GM21423 (cell line): ENCODE measurements at regions not wholly inside any gene's neighbourhood (a gene's known extent, or its start where the extent isn't known, plus 50 kb on each side); places are given as distances from the start of the nearest gene placed in this dataset.
"Not testable (repeated sequence)": the region's sequence is repeated elsewhere in the genome, so short reads cannot be mapped to it uniquely, and the experiment has no call there.

Source experiments
- ATAC-seq: cut with Tn5 transposase; IDR thresholded peaks from one replicate; pipeline ENCODE4 v1.9.1; 2021; ENCODE audit warnings: mild to moderate bottlenecking, moderate library complexity; ENCODE audit not compliant: unreplicated experiment

DNA sequence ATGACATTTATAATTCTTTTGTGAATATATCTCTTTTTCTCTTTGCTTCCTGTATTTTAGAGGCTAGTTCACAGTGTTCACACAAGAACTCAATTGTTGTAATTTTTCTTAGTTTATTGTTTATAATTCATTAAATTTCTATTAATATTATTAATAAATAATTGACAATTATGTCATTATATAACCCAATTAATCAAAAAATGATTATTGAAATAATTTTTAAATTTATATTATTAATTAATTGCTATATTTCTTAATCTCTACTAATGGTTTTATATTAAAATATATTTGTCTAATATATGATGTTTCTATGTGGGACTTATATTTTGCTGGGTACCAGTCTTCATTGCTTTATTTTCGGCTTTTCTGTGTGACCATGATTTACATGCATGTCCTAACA is 618.4 kb downstream of the CDH9 start:
- ATAC-seq: no peak

DNA sequence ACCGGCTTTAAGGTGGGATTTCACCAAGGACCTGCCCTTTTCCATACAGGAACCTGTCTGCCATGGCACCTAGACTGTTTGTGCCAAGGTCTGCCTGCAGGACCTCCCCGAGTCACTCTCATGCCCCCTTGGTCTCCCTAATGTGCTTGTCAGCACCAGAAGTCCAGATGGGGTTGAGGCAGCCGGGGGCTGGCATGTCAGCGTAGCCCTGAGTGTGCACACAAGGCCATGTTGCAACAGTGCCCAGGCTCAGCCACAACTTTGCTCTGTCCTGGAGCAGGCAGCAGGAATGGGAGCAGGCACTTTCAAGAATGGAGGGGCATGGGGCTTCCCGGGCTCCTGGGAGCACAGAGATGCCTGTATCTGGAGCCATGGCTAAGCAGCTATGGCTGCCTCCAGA is 621.5 kb downstream of the CDH9 start:
- no peak for ATAC-seq

DNA sequence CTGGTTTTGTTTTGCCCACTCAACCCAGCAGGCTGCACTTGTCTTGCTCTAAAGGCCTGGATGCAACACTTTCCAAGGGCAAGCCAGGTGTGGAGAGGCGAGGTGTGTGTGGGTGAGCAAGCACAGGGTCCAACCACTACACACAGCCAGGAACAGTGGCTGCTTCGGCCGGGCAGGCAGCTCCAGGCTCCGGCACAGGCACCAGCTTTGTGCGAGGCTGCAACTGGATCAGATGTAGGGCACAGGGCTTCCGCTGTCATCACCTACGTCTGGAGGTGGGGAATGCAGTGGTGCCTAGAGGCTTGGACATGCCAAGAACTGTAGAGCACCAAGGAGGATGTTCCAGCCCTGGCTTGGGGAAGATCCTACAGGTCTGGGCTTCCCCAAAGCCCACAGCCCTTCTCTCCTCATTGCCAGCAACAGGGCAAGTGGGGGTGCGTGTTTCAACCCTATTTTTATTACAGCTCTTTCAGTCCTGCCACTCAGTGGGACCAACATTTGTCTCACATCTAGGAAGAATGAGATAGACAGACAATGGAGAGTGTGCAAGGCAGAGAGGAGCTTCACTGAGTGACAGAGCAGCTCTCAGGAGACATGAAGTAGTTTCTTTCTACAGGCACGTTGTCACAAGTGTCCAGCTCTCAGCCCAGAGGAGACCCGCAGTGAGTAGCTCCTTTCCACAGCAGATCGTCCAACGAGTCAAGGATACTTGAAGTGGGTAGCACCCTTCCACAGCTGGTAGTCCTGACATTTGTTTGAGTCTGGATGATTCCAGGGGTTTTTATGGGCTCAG is 622.2 kb downstream of the CDH9 start:
- ATAC-seq: no peak

DNA sequence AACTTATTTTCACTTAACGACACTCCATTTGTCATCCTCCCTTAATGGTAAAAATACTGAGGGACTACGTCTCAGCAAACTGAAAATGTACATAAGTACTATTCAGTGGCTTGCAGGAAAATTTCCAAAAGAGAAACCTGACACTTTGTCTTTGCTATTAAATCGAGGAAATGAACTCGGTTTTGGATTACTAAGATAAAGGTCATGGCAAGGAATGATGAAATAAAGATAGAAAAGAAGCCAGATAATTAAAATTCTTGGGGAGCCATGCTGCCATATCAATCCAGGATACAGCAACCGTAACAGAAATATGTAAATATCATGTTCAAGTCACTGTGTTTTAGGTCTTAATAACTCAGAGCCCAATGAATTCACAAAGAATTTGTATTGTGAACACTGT is 647.8 kb downstream of the CDH9 start:
- ATAC-seq: no peak

DNA sequence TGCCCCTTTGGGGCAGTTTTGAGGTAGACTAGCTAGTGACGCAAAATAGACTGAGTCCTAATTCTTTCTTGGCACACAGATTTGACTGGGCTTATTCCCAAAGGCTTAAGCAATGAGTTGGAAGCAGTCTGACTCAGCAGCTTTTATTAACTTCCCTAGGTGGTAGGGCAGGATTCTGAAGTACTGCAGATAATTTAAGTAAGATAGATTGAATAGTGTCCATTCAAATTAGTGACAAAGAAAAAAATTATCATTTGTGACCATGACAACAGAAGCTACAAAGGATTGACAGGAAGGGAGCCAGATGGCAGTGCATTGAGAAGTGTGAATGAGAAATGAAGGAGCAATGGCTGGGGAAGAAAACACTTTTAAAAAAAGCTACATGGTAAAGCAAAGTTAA is 649.4 kb downstream of the CDH9 start:
- ATAC-seq: no peak

DNA sequence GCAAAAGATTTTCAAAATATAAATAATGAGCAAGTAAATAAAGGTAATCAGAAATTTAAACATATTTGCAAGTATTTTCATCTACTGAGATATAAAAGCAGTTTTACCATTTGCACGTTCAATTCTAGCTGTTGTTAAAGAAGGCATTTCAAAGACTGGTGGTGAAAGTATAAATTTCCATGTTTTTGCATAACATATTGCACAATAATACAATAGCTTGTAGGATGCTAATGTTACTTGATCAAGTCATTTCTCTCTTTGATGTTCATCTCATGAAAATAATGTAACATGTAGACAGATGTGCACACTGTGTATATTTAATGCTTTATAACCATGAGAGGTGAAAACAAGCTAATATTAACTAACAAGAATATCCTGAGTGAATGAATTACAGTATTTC is 651.9 kb downstream of the CDH9 start:
- ATAC-seq: no peak

DNA sequence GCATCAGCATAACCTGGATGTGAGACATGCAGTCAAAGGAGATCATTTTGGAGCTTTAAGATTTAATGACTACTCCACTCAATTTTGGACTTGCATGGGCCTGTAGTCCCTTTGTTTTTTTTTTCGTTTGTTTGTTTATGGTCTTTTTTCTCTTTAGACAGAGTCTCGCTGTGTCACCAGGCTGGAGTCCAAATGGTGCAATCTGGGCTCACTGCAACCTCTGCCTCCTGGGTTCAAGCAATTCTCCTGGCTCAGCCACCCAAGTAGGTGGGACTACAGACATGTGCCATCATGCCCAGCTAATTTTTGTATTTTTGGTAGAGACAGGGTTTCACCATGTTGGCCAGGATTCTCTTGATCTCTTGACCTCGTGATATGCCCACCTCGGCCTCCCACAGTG is 673.8 kb downstream of the CDH9 start:
- ATAC-seq: not testable (repeated sequence)

DNA sequence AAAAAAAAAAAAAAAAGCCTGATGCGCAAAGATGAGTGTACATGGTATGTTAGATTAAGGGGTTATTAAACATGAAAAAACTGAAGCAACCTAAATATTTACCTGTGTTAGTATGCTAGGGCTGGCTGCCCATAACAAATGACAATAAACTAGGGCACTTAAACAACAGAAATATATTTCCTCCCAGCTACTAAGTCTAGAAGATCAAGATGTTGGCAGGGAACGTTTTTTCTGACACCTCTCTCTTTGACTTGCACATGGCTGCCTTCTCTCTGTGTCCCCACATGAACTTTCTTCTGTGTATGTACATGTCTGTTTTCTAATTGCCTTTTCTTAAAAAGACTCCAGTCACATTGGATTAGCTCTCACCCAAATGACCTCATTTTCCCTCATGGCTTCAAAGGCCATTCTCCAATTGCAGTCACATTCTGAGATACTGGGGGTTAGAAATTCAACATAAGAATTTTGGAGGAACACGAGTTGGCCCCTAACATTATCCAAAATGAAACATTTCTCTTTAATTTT is 694.5 kb downstream of the CDH9 start:
- ATAC-seq: no peak

DNA sequence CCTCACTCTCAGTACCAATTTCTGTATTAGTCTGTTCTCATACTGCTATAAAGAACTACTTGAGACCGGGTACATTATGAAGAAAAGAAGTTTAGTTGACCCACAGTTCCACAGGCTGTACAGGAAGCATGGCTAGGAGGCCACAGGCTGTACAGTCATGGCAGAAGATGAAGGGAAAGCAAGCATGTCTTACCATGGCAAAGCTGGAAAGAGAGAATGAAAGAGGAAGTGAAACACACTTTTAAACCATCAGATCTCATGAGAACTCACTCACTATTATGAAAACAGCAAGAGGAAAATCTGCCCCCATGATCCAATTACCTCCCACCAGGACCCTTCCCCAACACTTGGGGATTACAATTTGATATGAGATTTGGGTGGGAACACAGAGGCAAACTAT is 698.8 kb downstream of the CDH9 start:
- ATAC-seq: no peak

DNA sequence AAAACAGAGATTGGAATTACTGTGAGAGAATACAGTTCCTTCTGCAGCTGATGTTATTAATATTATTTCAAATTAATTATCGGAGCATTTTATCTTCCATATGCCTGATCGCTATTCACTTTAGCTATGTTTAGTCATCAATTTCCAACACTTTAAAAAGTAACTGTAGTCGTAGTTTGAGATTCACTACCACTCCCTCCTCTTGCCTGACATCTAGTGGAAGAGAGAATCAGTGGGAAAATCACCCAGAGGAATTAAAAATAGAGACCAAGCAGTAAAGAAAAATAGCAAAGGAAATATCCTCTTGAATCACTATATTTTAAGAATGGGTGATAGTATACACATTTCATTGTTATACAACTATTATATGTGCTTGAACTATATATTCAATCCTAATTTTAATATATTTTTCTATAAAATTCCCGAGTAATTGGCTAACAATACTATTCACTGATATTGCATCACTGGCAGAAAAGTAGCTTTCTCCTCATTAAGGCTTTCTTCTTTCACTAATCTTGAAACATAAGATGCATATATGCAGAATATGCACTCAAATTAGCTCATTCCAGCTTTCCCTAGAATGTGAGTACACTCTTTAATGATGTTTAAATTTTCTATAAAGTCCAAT is 708.7 kb downstream of the CDH9 start:
- no peak for ATAC-seq

DNA sequence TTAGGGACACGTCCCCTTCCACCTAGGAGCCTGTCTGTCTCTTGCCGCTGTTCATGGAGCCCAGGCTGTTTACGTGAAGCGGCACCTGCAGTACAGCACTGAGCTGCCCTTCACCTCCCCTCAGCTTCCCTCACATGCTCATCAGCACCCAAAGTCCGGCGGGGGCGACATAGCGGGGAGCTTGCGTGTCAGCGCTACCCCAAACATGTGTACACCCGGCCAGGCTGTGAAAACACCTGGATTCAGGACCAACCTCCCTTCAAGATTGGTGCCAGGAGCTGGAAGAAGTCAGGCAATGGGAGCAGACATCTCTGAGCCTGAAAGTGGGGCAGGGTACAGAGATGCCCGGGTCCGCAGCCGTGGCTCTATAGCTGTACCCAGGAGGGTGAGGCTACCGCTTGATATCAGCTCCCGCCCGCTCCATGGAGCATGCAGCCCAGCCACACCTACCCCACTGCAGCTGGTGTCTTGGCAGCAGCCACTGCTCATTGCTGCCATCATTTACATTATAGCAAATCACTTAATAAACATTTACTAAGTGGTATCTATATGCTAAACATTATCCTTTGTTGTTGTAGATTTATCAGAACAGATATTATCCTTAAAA is 712.1 kb downstream of the CDH9 start:
- ATAC-seq: no peak

DNA sequence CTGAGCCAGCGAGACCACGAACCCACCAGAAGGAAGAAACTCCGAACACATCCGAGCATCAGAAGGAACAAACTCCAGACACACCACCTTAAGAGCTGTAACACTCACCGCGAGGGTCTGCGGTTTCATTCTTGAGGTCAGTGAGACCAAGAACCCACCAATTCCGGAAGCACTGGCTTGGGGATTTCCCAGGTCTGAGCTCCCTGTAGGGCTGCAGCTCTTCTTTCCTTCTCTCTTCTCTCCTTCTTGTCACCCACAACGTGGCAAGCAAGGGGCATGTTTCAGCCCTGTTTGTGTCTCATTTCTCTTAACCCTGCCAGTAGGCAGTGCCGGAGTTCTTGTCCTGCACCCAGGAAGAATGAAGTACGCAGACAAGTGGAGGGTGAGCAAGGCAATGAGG is 713.0 kb downstream of the CDH9 start:
- not testable (repeated sequence) for ATAC-seq

DNA sequence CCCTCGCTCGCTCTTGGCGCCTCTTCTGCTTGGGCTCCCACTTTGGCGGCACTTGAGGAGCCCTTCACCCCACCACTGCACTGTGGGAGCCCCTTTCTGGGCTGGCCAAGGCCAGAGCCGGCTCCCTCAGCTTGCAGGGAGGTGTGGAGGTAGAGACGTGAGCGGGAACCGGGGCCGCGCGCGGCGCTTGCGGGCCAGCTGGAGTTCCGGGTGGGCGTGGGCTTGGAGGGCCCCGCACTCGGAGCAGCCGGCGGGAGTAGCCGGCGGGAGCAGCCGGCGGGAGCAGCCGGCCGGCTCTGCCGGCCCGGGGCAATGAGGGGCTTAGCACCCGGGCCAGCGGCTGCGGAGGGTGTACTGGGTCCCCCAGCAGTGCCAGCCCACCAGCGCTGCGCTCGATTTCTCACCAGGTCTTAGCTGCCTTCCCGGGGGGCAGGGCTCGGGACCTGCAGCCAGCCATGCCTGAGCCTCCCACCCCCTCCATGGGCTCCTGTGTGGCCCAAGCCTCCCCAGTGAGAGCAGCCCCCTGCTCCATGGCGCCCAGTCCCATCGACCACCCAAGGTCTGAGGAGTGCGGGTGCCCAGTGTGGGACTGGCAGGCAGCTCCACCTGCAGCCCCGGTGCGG is 714.0 kb downstream of the CDH9 start:
- ATAC-seq: not testable (repeated sequence)

DNA sequence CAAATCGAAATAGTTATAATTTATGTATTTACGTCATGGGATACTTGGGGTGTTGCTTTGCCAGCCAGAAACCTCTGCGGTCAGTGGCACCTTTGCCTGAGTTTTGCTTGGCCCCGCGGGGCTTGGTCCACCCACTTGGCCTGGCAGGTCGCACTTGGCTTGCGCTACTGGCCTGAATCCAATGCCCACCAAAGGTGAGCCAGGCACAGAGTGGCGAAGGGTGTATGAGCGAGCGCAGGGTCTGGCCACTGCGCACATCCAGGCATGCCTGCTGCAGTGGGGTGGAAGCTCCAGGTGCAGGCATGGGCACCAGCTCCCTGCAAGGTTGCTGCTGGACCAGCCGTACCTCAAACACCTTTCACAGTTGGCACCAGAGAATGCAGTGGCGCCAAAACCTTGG is 714.6 kb downstream of the CDH9 start:
- ATAC-seq: no peak

DNA sequence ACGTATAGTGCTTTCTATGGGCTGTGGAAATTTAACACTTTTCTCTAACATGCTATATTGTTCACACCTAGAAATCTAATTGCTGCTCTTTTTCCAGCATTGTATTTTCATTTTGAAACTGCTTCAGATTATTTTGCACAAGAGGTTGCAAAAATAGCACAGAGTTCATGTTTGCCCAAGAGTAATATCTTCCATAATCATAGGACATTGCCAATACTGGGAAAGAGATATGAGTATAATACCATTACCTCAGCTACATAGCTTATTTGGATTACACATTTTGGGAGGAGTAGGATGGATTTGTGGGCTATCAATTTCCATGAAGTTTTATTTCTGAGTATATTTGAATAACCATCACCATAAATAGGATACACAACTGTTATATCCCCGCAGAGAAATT is 717.1 kb downstream of the CDH9 start:
- ATAC-seq: no peak

DNA sequence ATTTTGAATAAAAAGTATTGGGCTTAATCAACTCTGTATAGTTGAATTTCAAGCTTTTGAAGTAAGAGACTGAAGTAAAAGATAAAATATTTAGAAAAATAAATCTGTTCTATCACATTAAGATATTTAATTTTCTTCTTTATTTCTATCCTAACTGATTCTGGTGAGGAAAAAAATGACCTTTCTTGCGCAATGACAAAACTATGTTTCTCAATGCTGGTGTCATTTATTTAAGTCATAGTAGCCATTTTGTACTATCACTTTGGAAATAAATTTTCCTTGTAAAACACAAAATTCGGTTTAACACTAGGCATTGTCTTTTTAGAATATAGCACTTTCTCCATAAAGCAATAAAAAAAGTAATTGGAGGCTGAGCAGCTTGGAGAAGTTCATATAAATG is 728.0 kb downstream of the CDH9 start:
- ATAC-seq: no peak

DNA sequence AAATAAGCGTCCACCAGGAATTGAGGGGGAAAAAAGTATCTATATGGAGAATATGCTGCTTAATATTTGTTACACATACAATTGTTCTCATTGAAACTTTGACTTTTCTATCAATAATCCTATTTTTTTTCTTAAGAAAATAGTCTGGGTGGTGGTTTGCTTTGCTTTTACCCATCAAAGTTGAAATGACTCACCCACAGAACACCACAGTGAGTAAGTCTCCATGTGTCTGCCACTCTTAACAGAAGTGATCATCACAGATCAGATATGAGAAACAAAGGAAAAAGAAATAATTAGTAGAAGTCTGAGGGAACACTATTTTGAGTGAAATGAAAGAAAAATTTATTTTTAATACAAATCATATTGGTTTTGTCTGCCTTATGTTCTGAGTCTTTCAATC is 742.8 kb downstream of the CDH9 start:
- ATAC-seq: no peak

DNA sequence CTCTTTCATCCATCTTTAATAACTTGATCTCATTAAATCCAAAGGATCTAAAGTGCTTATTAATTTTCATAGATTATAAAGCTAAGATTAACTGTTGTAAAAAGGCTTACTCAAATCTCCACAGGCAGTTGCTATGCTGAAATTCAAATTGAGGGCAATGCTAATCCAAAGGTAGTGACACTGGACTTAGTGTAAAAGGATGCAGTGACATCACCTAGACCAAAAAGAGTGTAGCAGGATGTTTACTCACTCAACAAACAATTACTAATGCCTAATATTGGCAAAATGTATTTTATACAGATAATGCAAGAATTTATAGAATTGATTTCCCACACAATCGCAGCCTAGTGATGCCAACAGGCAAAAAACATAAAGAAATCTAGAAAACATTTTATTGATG is 756.2 kb downstream of the CDH9 start:
- ATAC-seq: no peak

DNA sequence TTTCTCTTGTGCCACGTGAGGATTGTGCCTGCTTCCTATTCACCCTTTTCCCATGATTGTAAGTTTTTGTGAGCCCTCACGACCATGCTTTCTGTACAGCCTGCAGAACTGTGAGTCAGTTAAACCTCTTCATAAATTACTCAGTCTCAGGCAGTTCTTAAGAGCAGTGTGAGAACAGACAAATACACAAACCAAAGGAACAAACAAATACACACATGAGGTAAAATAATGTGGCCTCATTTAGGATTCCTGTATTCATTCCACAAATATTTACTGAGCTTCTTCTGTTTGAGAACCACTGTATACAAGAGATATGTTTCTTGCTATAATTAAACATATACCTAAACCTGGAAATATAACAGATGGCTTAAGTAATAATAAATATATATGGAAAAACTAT is 760.3 kb downstream of the CDH9 start:
- ATAC-seq: no peak

DNA sequence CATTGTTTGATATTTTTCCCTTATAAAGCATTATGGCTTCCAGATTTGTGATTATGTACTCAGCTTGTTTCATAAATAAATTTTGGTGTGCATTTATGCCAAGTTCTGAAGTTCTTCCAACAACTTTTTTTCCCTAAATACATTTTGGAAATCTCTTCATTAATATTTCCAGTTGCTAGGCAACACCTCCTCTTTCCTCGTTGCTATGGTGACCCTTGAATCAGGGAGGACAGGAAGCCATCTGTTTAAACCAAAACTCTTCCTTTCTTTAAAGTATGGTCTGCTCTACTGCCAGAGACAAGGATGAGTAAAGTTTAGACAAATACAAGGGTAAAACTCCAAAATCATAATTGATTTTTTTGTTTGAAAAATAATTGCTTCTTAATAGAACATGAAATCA is 779.3 kb downstream of the CDH9 start:
- ATAC-seq: no peak

DNA sequence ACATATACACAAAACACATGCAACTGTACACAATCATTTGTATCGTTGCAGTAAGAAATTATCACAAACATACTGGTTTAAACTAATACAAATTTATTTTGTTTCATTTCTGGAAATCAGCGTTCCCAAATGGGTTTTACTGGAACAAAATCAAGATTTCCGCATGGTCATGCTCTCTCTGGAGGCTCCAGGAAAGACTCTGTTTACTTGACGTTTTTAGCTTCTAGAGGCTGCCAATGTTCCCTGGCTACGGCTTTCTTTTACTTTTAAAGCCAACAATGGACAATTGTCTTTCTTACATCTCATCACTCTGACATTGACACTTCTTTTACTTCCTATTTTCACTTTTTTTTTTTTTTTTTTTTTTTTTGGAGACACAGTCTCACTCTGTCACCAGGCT is 793.1 kb downstream of the CDH9 start:
- ATAC-seq: no peak

DNA sequence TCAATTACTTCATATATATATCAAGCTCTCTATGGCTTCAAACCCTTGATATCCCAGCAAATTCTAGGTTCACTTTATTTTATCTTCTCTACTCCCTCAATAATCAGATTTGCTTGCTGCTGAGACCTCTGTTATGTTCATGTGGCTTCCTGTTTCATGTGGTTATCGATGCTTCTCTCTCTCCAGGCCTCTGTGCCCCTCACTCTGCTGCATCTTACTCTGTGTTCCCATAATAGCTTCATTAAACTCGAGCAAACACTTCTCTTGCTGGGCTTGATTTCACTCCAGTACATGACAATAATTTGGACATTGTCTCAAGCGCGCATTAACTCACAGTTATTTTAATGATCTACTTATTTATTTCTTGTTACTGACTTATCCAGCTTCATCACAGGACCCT is 798.8 kb downstream of the CDH9 start:
- ATAC-seq: no peak
